Adrenal gland (tissue), 5 donors: ENCODE measurements at regions not wholly inside any gene's neighbourhood (a gene's known extent, or its start where the extent isn't known, plus 50 kb on each side); places are given as distances from the start of the nearest gene placed in this dataset.
"Not testable (repeated sequence)": the region's sequence is repeated elsewhere in the genome, so short reads cannot be mapped to it uniquely, and the experiment has no call there.

Experiments used
- POLR2A ChIP-seq, 2 donors: fragments of 450-650 bp; IDR thresholded peaks; one replicate each; pipeline ENCODE4 v1.6.1; 2017; ENCODE audit warnings: antibody characterized with exemption in 2 of 2, mild to moderate bottlenecking in 2 of 2, moderate library complexity in 1 of 2
- TF ChIP-seq, protein P1 (sequence below), 6 experiments: fragments of 450-650 bp in 4 of 6; fragments of 200-600 bp in 2 of 6; sonication (generic) in 1 of 6; IDR thresholded peaks; 1 replicate in 5 of 6; 2 replicates in 1 of 6; pipeline versions ENCODE4 v1.5.1 to v1.8.0; 2016 to 2021; ENCODE audit warnings: antibody characterized with exemption in 6 of 6, mild to moderate bottlenecking in 2 of 6, moderate library complexity in 1 of 6
- donor health status: DM: no; HTN: no; CAD: no.

DNA sequence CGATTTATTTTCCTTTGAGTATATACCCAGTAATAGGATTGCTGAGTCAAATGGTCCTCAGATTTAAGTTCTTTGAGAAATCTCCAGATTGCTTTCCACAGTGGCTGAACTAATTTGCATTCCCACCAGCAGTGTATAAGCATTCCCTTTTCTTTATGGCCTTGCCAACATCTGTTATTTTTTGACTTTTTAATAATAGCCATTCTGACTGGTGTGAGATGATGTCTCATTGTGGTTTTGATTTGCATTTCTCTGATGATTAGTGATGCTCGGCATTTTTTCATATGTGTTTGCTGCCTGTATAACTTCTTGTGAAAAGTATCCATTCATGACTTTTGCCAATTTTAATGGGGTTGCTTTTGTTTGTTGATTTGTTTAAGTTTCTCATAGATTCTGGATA is 209.5 kb upstream of the NPSR1 start:
- TF ChIP-seq, protein P1, sequence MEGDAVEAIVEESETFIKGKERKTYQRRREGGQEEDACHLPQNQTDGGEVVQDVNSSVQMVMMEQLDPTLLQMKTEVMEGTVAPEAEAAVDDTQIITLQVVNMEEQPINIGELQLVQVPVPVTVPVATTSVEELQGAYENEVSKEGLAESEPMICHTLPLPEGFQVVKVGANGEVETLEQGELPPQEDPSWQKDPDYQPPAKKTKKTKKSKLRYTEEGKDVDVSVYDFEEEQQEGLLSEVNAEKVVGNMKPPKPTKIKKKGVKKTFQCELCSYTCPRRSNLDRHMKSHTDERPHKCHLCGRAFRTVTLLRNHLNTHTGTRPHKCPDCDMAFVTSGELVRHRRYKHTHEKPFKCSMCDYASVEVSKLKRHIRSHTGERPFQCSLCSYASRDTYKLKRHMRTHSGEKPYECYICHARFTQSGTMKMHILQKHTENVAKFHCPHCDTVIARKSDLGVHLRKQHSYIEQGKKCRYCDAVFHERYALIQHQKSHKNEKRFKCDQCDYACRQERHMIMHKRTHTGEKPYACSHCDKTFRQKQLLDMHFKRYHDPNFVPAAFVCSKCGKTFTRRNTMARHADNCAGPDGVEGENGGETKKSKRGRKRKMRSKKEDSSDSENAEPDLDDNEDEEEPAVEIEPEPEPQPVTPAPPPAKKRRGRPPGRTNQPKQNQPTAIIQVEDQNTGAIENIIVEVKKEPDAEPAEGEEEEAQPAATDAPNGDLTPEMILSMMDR (IDR thresholded peaks at IDR 0.05) = not testable (repeated sequence)
- not testable (repeated sequence) for TF ChIP-seq POLR2A (IDR thresholded peaks at IDR 0.05)
